CD4-positive, alpha-beta memory T cell (primary cell): ENCODE measurements at regions not wholly inside any gene's neighbourhood (a gene's known extent, or its start where the extent isn't known, plus 50 kb on each side); places are given as distances from the start of the nearest gene placed in this dataset.

Experiments used
- CTCF ChIA-PET: fragments of 350-600 bp; sonication (Branson Sonifier 250); formaldehyde crosslinking; loops from one replicate; lab custom pipeline; 2021; ENCODE audit warnings: inconsistent platforms; ENCODE audit not compliant: partially characterized antibody; lab: Charles Lee
- POLR2A ChIA-PET: fragments of 350-600 bp; sonication (Branson Sonifier 250); formaldehyde crosslinking; loops from one replicate; lab custom pipeline; 2021; ENCODE audit not compliant: partially characterized antibody; lab: Charles Lee
- DNase-seq, 5 donors: peaks; one replicate each; pipeline versions ENCODE4 v3.0.0 to v3.0.0-alpha.2; 2020 to 2022; ENCODE audit warnings: mixed read lengths in 1 of 5
- H3K27ac ChIP-seq: one replicate; pipeline ENCODE4 v1.7.0; 2013; ENCODE audit warnings: low read depth, low read length
- H3K27me3 ChIP-seq: 2 replicates; pipeline ENCODE4 v1.7.0; 2013; ENCODE audit warnings: mild to moderate bottlenecking, low read length, moderate library complexity; ENCODE audit not compliant: insufficient read depth
- H3K36me3 ChIP-seq: 2 replicates; pipeline ENCODE4 v1.7.0; 2013; ENCODE audit warnings: mild to moderate bottlenecking, low read length, moderate library complexity; ENCODE audit not compliant: insufficient read depth
- H3K4me1 ChIP-seq: 2 replicates; pipeline ENCODE4 v1.7.0; 2013; ENCODE audit warnings: mild to moderate bottlenecking, low read length, moderate library complexity; ENCODE audit not compliant: insufficient read depth
- H3K4me3 ChIP-seq, 2 donors: one replicate each; pipeline ENCODE4 v1.7.0; 2013; ENCODE audit warnings: low read length in 2 of 2, mild to moderate bottlenecking in 1 of 2
- H3K9me3 ChIP-seq, 2 donors: one replicate each; pipeline ENCODE4 v1.7.0; 2013; ENCODE audit warnings: low read length in 2 of 2, control low read depth in 1 of 2; ENCODE audit not compliant: control insufficient read depth in 1 of 2
- H3K27ac Mint-ChIP-seq, 7 donors: one replicate each; pipeline ENCODE4 v1.8.0; 2020 to 2021; ENCODE audit warnings: mixed read lengths in 7 of 7, mild to moderate bottlenecking in 6 of 7, inconsistent platforms in 3 of 7, moderate library complexity in 3 of 7
- H3K27me3 Mint-ChIP-seq, 2 donors: one replicate each; pipeline ENCODE4 v1.8.0; 2020 to 2021; ENCODE audit warnings: mixed read lengths in 2 of 2
- H3K36me3 Mint-ChIP-seq, 2 donors: one replicate each; pipeline ENCODE4 v1.8.0; 2020 to 2021; ENCODE audit warnings: mixed read lengths in 2 of 2, inconsistent platforms in 1 of 2, mild to moderate bottlenecking in 1 of 2
- H3K4me1 Mint-ChIP-seq, 4 donors: one replicate each; pipeline ENCODE4 v1.8.0; 2020 to 2021; ENCODE audit warnings: mixed read lengths in 4 of 4, mild to moderate bottlenecking in 1 of 4
- H3K4me3 Mint-ChIP-seq, 8 donors: one replicate each; pipeline ENCODE4 v1.8.0; 2020 to 2021; ENCODE audit warnings: mixed read lengths in 8 of 8, mild to moderate bottlenecking in 7 of 8, moderate library complexity in 6 of 8, inconsistent platforms in 3 of 8
- H3K9me3 Mint-ChIP-seq, 8 donors: one replicate each; pipeline ENCODE4 v1.8.0; 2020 to 2021; ENCODE audit warnings: mixed read lengths in 8 of 8, mild to moderate bottlenecking in 5 of 8, inconsistent platforms in 3 of 8, moderate library complexity in 1 of 8
- intact Hi-C: fragments of 100-400 bp; cut with micrococcal nuclease; formaldehyde crosslinking; loops from one replicate; pipeline ENCODE4 v1.15.1; 2023

GRCh38 chr22:48554893-48555572 is 1272.6 kb downstream of the BRD1 start:
- POLR2A ChIA-PET, result no interaction called here
- intact Hi-C loops, result no loop called here
- Mint-ChIP-seq H3K4me1 (no peaks in the 10 kb centered on the region), H3K27me3 (peaks cover 0 to 2% of the 10 kb centered on the region in 2 donors), H3K4me3 (no peak overlapping the region), H3K27ac (no peak overlapping the region), H3K9me3 (peaks cover 0 to 4% (median 0%) of the 10 kb centered on the region in 8 donors), H3K36me3 (no peaks in the 10 kb centered on the region)
- Histone ChIP-seq H3K4me1 (no peaks in the 10 kb centered on the region), H3K36me3 (no peaks in the 10 kb centered on the region), H3K27ac (no peak overlapping the region), H3K4me3 (no peak overlapping the region), H3K9me3 (no peaks in the 10 kb centered on the region), H3K27me3 (no peaks in the 10 kb centered on the region)
- CTCF ChIA-PET, result no interaction called here
- DNase-seq, result no peak

- no peaks in the 10 kb centered on the region for H3K4me1 Mint-ChIP-seq
- peaks cover 0 to 2% of the 10 kb centered on the region in 2 donors for H3K27me3 Mint-ChIP-seq
- H3K4me1 ChIP-seq, result no peaks in the 10 kb centered on the region
- H3K4me3 ChIP-seq, result no peak overlapping the region
- DNase-seq, result no peak
- no peak overlapping the region for H3K27ac ChIP-seq
- no peaks in the 10 kb centered on the region for H3K27me3 ChIP-seq
- no peaks in the 10 kb centered on the region for H3K36me3 ChIP-seq
- no peak overlapping the region for H3K27ac Mint-ChIP-seq
- no peak overlapping the region for H3K4me3 Mint-ChIP-seq
- peaks cover 0 to 4% (median 0%) of the 10 kb centered on the region in 8 donors for H3K9me3 Mint-ChIP-seq
- no peaks in the 10 kb centered on the region for H3K9me3 ChIP-seq
- intact Hi-C loops, result no loop called here
- ChIA-PET POLR2A (no interaction called here), CTCF (no interaction called here)
- no peaks in the 10 kb centered on the region for H3K36me3 Mint-ChIP-seq
These were observed 1273.9 kb downstream of the BRD1 start for GRCh38 chr22:48553694-48554308.

DNA sequence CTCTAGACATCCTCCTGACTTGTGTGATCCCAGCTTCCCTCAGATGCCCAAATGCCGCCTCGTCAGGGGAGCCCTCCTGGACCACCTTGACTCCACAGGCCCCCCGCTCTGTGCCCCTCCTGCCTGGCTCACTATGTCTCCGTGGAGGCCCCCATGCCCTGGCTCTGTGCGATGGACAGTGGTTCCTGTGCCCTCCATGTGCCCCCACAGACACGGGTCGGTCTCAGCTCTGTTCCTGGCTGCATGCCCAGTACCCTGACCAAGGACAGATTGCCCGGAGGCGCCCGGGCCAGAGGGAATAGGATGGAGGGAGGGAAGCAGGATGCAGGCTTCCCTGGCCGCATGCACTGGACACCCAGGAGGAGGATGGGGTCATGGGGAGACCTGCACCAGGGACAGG is 1274.6 kb downstream of the BRD1 start:
- Histone ChIP-seq H3K4me3 (no peak overlapping the region), H3K36me3 (no peaks in the 10 kb centered on the region), H3K9me3 (no peaks in the 10 kb centered on the region), H3K4me1 (no peaks in the 10 kb centered on the region), H3K27ac (no peak overlapping the region), H3K27me3 (no peaks in the 10 kb centered on the region)
- Mint-ChIP-seq H3K27me3 (peaks cover 0 to 2% of the 10 kb centered on the region in 2 donors), H3K27ac (no peak overlapping the region), H3K9me3 (peaks cover 0 to 4% (median 0%) of the 10 kb centered on the region in 8 donors), H3K36me3 (no peaks in the 10 kb centered on the region), H3K4me1 (no peaks in the 10 kb centered on the region), H3K4me3 (no peak overlapping the region)
- POLR2A ChIA-PET, result no interaction called here
- CTCF ChIA-PET, result no interaction called here
- no peak for DNase-seq
- intact Hi-C loops, result no loop called here

DNA sequence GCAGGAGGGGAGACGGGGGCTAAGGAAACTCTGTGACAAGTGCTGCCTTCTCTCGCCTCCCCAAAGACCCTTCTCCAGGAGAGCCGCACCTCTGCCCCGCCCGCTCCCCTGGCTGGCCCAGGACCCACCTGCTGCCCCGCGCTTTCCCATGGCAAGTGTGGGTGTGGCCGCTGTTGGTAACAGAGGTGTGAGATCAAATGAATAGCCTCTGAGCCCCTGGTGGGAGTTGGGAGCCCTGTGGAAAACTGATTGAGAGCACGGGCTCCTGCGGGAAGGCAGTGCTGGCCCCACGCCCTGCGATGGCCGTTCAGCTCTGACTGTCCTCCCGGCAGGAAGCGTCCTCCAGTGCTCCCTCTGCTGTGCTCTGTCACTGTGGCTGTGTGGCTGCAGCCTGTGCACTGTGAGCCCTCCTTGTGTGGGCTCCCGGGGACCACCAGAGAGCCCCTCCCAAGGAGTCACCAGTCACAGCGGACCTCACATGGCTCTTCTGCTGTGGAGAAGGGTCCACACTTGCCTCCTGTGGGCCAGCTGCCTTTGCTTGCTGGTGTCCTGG is 1275.9 kb downstream of the BRD1 start:
- POLR2A ChIA-PET, result no interaction called here
- CTCF ChIA-PET, result no interaction called here

GRCh38 chr22:48551061-48551460 is 1276.6 kb downstream of the BRD1 start:
- no peaks in the 10 kb centered on the region for H3K4me1 Mint-ChIP-seq
- intact Hi-C loops, result no loop called here
- no peak overlapping the region for H3K27ac Mint-ChIP-seq
- no peak overlapping the region for H3K27ac ChIP-seq
- no peaks in the 10 kb centered on the region for H3K4me1 ChIP-seq
- no peaks in the 10 kb centered on the region for H3K36me3 Mint-ChIP-seq
- no peak for DNase-seq
- H3K9me3 Mint-ChIP-seq, result peaks cover 0 to 2% (median 0%) of the 10 kb centered on the region in 8 donors
- H3K36me3 ChIP-seq, result no peaks in the 10 kb centered on the region
- no peaks in the 10 kb centered on the region for H3K27me3 ChIP-seq
- no peaks in the 10 kb centered on the region for H3K9me3 ChIP-seq
- ChIA-PET CTCF (no interaction called here), POLR2A (no interaction called here)
- peaks cover 0 to 2% of the 10 kb centered on the region in 2 donors for H3K27me3 Mint-ChIP-seq
- no peak overlapping the region for H3K4me3 ChIP-seq
- H3K4me3 Mint-ChIP-seq, result no peak overlapping the region

More for the DNA sequence above, 1275.9 kb downstream of the BRD1 start:
- H3K4me1 Mint-ChIP-seq, result no peaks in the 10 kb centered on the region
- peaks cover 0 to 2% (median 0%) of the 10 kb centered on the region in 8 donors for H3K9me3 Mint-ChIP-seq
- H3K36me3 ChIP-seq, result no peaks in the 10 kb centered on the region
- no peak overlapping the region for H3K4me3 Mint-ChIP-seq
- H3K9me3 ChIP-seq, result no peaks in the 10 kb centered on the region
- H3K27me3 ChIP-seq, result no peaks in the 10 kb centered on the region
- H3K27ac ChIP-seq, result no peak overlapping the region
- no peak overlapping the region for H3K27ac Mint-ChIP-seq
- H3K36me3 Mint-ChIP-seq, result no peaks in the 10 kb centered on the region
- no peak for DNase-seq
- no peaks in the 10 kb centered on the region for H3K4me1 ChIP-seq
- peaks cover 0 to 2% of the 10 kb centered on the region in 2 donors for H3K27me3 Mint-ChIP-seq
- intact Hi-C loops, result no loop called here
- no peak overlapping the region for H3K4me3 ChIP-seq

DNA sequence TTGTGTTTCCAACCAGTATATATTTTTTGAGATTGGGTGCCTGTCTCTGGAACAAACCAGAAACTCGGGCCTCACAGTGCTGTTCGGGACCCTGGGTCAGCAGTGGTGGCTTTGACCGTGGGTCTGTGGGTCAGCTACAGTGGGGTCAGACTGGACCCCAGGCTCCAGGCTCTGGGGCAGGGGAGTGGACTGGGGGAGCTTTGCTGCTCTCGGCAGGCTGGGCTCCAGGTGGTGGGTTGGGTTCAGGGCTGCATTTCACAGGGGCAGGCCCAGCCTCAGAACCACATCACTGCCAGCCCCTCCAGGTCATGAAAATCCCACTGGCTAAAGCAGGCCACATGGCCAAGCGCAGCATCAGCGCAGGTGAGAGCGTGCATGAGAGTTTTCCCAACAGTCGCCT is 1279.3 kb downstream of the BRD1 start:
- intact Hi-C loops, result no loop called here
- POLR2A ChIA-PET, result no interaction called here
- H3K4me3 ChIP-seq, result no peak overlapping the region

GRCh38 chr22:48547971-48548370 is 1279.7 kb downstream of the BRD1 start:
- intact Hi-C loops, result no loop called here
- no peaks in the 10 kb centered on the region for H3K36me3 ChIP-seq
- no peaks in the 10 kb centered on the region for H3K9me3 Mint-ChIP-seq
- H3K4me1 Mint-ChIP-seq, result no peaks in the 10 kb centered on the region
- H3K27me3 ChIP-seq, result no peaks in the 10 kb centered on the region
- ChIA-PET POLR2A (no interaction called here), CTCF (no interaction called here)
- H3K36me3 Mint-ChIP-seq, result no peaks in the 10 kb centered on the region
- peak overlapping the region in 1 of 8 donors; percentile 11 for H3K4me3 Mint-ChIP-seq
- H3K27me3 Mint-ChIP-seq, result no peaks in the 10 kb centered on the region
- H3K27ac Mint-ChIP-seq, result no peak overlapping the region
- DNase-seq, result no peak
- H3K4me3 ChIP-seq, result no peak overlapping the region
- H3K4me1 ChIP-seq, result no peaks in the 10 kb centered on the region
- H3K27ac ChIP-seq, result no peak overlapping the region
- no peaks in the 10 kb centered on the region for H3K9me3 ChIP-seq

More for the DNA sequence above, 1279.3 kb downstream of the BRD1 start:
- Mint-ChIP-seq H3K27me3 (peaks cover 0 to 2% of the 10 kb centered on the region in 2 donors), H3K4me3 (peak overlapping the region in 1 of 8 donors; percentile 11), H3K36me3 (no peaks in the 10 kb centered on the region), H3K4me1 (no peaks in the 10 kb centered on the region), H3K27ac (no peak overlapping the region), H3K9me3 (no peaks in the 10 kb centered on the region)
- no peak overlapping the region for H3K27ac ChIP-seq
- no peaks in the 10 kb centered on the region for H3K27me3 ChIP-seq
- CTCF ChIA-PET, result no interaction called here
- H3K4me1 ChIP-seq, result no peaks in the 10 kb centered on the region
- H3K36me3 ChIP-seq, result no peaks in the 10 kb centered on the region
- H3K9me3 ChIP-seq, result no peaks in the 10 kb centered on the region
- DNase-seq, result peak in 1 of 5 donors; percentile 3
